HG02970 (cell line): ENCODE measurements at regions not wholly inside any gene's neighbourhood (a gene's known extent, or its start where the extent isn't known, plus 50 kb on each side); places are given as distances from the start of the nearest gene placed in this dataset.
"Not testable (repeated sequence)": the region's sequence is repeated elsewhere in the genome, so short reads cannot be mapped to it uniquely, and the experiment has no call there.

Experiments used
- ATAC-seq: cut with Tn5 transposase; IDR thresholded peaks from one replicate; pipeline ENCODE4 v1.9.1; 2021; ENCODE audit warnings: mild to moderate bottlenecking, moderate library complexity, moderate number of reproducible peaks; ENCODE audit not compliant: unreplicated experiment, low FRiP score

GRCh38 chr15:38724827-38725226, 160.2 kb upstream of the RASGRP1 start:
- no peak for ATAC-seq

- no peak for ATAC-seq
Measured at GRCh38 chr15:38726187-38726586, 161.6 kb upstream of the RASGRP1 start.

- no peak for ATAC-seq
Measured at GRCh38 chr15:38733331-38733730, 168.7 kb upstream of the RASGRP1 start.

- no peak for ATAC-seq
Measured at GRCh38 chr15:38740206-38740605, 175.6 kb upstream of the RASGRP1 start.

- no peak for ATAC-seq
Measured at GRCh38 chr15:38743147-38743546, 178.5 kb upstream of the RASGRP1 start.

GRCh38 chr15:38745126-38745525, 180.5 kb upstream of the RASGRP1 start:
- ATAC-seq, result no peak

GRCh38 chr15:38745626-38746025, 181.0 kb upstream of the RASGRP1 start:
- ATAC-seq, result no peak

GRCh38 chr15:38746211-38746610, 181.6 kb upstream of the RASGRP1 start:
- ATAC-seq, result no peak

- ATAC-seq, result no peak
Measured at GRCh38 chr15:38748710-38749109, 184.1 kb upstream of the RASGRP1 start.

GRCh38 chr15:38750786-38751185, 186.2 kb upstream of the RASGRP1 start:
- ATAC-seq, result no peak

GRCh38 chr15:38755718-38756117, 191.1 kb upstream of the RASGRP1 start:
- ATAC-seq, result no peak

GRCh38 chr15:38756441-38756840, 191.8 kb upstream of the RASGRP1 start:
- no peak for ATAC-seq

- ATAC-seq, result no peak
Measured at GRCh38 chr15:38758043-38758442, 193.4 kb upstream of the RASGRP1 start.

- no peak for ATAC-seq
Measured at GRCh38 chr15:38761681-38762080, 197.1 kb upstream of the RASGRP1 start.

GRCh38 chr15:38768970-38769369, 204.4 kb upstream of the RASGRP1 start:
- no peak for ATAC-seq

GRCh38 chr15:38769492-38769891, 204.9 kb upstream of the RASGRP1 start:
- ATAC-seq, result no peak

GRCh38 chr15:38774076-38774475, 209.5 kb upstream of the RASGRP1 start:
- ATAC-seq, result not testable (repeated sequence)

GRCh38 chr15:38781196-38781595, 216.6 kb upstream of the RASGRP1 start:
- ATAC-seq, result no peak

- no peak for ATAC-seq
Measured at GRCh38 chr15:38782156-38782555, 217.5 kb upstream of the RASGRP1 start.

GRCh38 chr15:38788918-38789317, 224.3 kb upstream of the RASGRP1 start:
- no peak for ATAC-seq

- ATAC-seq, result no peak
Measured at GRCh38 chr15:38789566-38789965, 225.0 kb upstream of the RASGRP1 start.

- ATAC-seq, result no peak
Measured at GRCh38 chr15:38793206-38793810, 228.7 kb upstream of the RASGRP1 start.
